Glutamatergic neuron (in vitro differentiated cells): ENCODE measurements at regions not wholly inside any gene's neighbourhood (a gene's known extent, or its start where the extent isn't known, plus 50 kb on each side); places are given as distances from the start of the nearest gene placed in this dataset.
"Not testable (repeated sequence)": the region's sequence is repeated elsewhere in the genome, so short reads cannot be mapped to it uniquely, and the experiment has no call there.

ENCODE experiments used
- DNase-seq: peaks from one replicate; pipeline ENCODE4 v3.0.0; 2022
- H3K27ac Mint-ChIP-seq: one replicate; pipeline ENCODE4 v1.8.0; 2020; ENCODE audit warnings: mild to moderate bottlenecking, mixed read lengths, inconsistent platforms; ENCODE audit not compliant: unreplicated experiment
- H3K27me3 Mint-ChIP-seq: one replicate; pipeline ENCODE4 v1.8.0; 2020; ENCODE audit warnings: mild to moderate bottlenecking, moderate library complexity, mixed read lengths, inconsistent platforms; ENCODE audit not compliant: unreplicated experiment
- H3K36me3 Mint-ChIP-seq: one replicate; pipeline ENCODE4 v1.8.0; 2020; ENCODE audit warnings: mild to moderate bottlenecking, mixed read lengths, inconsistent platforms; ENCODE audit not compliant: unreplicated experiment
- H3K4me1 Mint-ChIP-seq: one replicate; pipeline ENCODE4 v1.8.0; 2020; ENCODE audit warnings: mild to moderate bottlenecking, low read depth, mixed read lengths, inconsistent platforms; ENCODE audit not compliant: unreplicated experiment
- H3K4me3 Mint-ChIP-seq: one replicate; pipeline ENCODE4 v1.8.0; 2020; ENCODE audit warnings: mild to moderate bottlenecking, mixed read lengths, inconsistent platforms; ENCODE audit not compliant: unreplicated experiment
- H3K9me3 Mint-ChIP-seq: one replicate; pipeline ENCODE4 v1.8.0; 2020; ENCODE audit warnings: mild to moderate bottlenecking, moderate library complexity, mixed read lengths, inconsistent platforms; ENCODE audit not compliant: unreplicated experiment
- TF ChIP-seq, protein P1 (sequence below): fragments of 200-600 bp; sonication (generic); IDR thresholded peaks from one replicate; pipeline ENCODE4 v1.5.0; 2021; ENCODE audit not compliant: partially characterized antibody, unreplicated experiment

DNA sequence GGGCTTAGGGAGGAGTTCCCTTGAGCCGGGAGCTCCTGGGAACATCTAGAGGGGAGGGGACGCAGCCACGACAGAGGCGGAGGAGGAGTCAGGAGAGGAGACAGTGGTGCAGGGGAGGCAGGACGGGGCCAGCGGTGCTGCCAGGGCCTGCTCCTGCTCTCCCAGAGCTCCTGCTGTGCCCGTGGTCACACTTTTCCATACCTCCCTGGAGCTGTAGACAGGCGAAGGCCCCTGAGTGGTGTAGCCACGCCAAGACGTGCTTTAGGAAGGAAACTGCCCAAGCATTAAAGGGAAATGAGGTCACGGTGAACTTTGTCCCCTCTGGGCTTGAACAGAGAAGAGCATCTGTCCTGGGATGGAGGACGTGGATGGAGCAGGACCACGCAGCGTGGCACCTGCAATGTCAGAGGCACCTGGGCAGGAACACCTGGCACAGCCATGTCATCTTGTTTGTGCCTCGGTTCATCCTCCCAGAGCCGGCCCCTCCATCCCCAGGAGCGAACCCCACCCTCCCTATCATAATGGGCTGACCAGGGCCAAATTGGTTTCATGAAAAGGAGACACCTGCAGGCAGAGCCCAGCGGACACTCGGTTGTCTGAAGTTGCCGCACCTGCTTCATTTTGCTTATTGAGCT, 239.5 kb upstream of the SFSWAP start:
- TF ChIP-seq, protein P1, sequence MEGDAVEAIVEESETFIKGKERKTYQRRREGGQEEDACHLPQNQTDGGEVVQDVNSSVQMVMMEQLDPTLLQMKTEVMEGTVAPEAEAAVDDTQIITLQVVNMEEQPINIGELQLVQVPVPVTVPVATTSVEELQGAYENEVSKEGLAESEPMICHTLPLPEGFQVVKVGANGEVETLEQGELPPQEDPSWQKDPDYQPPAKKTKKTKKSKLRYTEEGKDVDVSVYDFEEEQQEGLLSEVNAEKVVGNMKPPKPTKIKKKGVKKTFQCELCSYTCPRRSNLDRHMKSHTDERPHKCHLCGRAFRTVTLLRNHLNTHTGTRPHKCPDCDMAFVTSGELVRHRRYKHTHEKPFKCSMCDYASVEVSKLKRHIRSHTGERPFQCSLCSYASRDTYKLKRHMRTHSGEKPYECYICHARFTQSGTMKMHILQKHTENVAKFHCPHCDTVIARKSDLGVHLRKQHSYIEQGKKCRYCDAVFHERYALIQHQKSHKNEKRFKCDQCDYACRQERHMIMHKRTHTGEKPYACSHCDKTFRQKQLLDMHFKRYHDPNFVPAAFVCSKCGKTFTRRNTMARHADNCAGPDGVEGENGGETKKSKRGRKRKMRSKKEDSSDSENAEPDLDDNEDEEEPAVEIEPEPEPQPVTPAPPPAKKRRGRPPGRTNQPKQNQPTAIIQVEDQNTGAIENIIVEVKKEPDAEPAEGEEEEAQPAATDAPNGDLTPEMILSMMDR = no peak
- Mint-ChIP-seq H3K9me3 (peaks cover 3% of the 10 kb centered on the region), H3K4me1 (peaks cover 2% of the 10 kb centered on the region), H3K27ac (no peak overlapping the region), H3K36me3 (no peaks in the 10 kb centered on the region), H3K4me3 (no peak overlapping the region), H3K27me3 (peaks cover 2% of the 10 kb centered on the region)
- DNase-seq = no peak

DNA sequence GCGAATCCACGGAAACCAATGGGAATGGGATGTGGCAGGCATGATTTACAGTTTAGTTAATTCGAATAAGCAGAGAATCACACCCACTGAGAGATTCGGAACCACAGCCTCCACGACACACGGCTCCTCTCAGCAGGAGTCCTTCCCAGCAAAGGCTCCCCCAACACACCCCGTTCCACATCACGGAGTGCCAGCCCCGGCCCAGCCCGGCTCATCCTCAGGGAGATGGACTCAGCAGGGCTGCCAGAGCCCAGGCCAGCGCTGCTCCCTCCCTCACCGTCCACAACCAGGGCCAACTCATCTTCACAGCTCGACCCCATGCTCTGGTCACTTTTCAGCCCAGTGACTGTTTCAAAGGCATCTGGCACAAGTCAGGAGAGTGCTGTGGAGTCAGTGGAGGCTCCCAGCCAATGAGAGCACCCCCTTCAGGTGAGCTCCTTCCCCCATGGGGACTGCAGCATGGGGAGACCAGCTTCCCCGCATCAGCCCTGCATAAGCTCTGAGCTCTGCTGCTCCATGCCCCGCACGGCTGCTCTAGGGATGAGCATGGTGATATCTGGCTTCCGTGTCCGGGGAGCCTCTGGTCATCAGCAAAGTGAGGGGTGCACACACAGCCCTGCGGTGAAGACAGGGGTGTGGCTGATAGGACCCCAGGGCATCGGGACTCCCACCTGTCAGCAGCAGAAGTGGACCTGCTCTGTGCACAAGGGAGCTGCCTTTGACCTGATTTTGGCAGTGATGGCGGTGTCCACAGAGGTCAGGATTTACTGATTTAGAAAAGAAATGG, 238.8 kb upstream of the SFSWAP start:
- no peaks in the 10 kb centered on the region for H3K36me3 Mint-ChIP-seq
- H3K9me3 Mint-ChIP-seq = peaks cover 3% of the 10 kb centered on the region
- H3K27ac Mint-ChIP-seq = no peak overlapping the region
- peaks cover 2% of the 10 kb centered on the region for H3K27me3 Mint-ChIP-seq
- no peak for DNase-seq
- TF ChIP-seq, protein P1 = no peak
- H3K4me3 Mint-ChIP-seq = no peak overlapping the region
- peaks cover 2% of the 10 kb centered on the region for H3K4me1 Mint-ChIP-seq

GRCh38 chr12:131473261-131473660, 237.6 kb upstream of the SFSWAP start:
- H3K36me3 Mint-ChIP-seq = no peaks in the 10 kb centered on the region
- H3K4me3 Mint-ChIP-seq = no peak overlapping the region
- H3K9me3 Mint-ChIP-seq = peaks cover 4% of the 10 kb centered on the region
- TF ChIP-seq, protein P1 = no peak
- peaks cover 2% of the 10 kb centered on the region for H3K27me3 Mint-ChIP-seq
- H3K4me1 Mint-ChIP-seq = peaks cover 2% of the 10 kb centered on the region
- H3K27ac Mint-ChIP-seq = no peak overlapping the region
- no peak for DNase-seq

DNA sequence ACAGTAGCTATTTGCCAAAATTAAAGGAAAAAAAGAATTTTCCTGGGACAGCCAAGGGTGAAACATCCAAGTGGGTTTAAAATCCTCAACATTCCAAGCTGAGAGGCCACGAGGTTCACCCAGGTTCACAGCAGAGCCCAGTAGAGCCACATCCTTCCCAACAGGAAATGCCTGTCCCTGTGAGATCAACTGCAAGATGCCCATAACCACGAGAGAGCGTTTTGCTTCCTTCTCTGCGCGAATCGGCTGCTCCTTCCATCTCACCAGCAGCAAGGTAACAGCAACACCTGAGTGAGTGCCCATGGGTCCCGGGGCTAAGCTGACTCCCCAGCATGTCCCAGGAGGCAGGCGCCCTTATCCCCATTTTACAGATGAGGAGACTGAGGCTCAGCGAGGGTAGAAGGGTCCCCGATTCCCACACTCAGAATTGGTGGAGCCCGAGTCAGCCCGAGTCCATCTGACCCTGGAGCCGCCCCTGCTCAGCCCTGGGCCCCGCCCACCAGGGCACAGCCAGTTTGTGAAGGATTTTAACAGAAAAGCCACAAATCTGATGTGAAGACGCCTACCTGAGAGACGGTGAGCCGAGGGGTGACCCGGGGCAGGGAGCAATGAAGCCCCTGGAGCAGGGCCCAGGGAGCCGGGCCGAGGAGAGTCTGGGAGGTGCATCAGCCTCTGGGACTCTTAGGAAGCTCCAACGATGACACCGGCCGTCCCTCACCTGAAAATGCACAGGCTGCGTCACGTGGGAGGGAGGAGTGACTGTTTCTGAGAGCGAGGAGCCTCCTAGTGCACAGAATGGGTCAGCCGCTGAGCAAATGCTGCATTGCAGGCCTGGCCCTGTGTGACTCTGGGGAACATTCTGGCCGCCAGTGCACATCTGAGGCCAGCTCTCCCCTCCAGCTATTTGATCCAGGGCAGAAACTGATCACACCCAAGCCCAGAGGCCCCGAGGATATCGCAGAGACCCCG, 236.9 kb upstream of the SFSWAP start:
- peaks cover 5% of the 10 kb centered on the region for H3K9me3 Mint-ChIP-seq
- H3K36me3 Mint-ChIP-seq = no peaks in the 10 kb centered on the region
- H3K27me3 Mint-ChIP-seq = peaks cover 2% of the 10 kb centered on the region
- H3K27ac Mint-ChIP-seq = peak overlapping the region; percentile 59
- H3K4me1 Mint-ChIP-seq = peaks cover 2% of the 10 kb centered on the region
- peak; percentile 47 for DNase-seq
- TF ChIP-seq, protein P1 = no peak
- H3K4me3 Mint-ChIP-seq = no peak overlapping the region

DNA sequence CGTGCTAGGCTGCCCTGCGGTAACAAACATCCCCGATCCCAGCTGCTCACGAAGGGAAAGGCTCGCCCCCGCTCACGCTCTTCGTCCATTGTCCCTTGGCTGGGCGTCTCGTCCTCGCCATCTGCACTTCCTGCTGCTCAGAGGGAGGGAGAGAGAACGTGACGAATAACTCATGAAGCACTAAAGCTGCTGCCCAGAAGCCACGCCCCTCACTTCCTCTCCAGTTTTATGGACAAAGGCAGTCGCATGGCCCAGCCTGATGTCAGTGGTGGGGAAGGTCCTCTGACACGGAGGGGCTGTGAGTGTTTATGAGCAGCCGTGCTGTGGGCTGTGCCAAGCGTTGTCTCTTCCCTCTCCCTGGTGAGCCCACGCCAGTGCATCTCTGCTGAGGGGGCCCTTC, 235.9 kb upstream of the SFSWAP start:
- H3K4me1 Mint-ChIP-seq, H3K4me3 Mint-ChIP-seq, H3K27me3 Mint-ChIP-seq, H3K36me3 Mint-ChIP-seq, H3K9me3 Mint-ChIP-seq, DNase-seq, H3K27ac Mint-ChIP-seq: not testable (repeated sequence)
